B cell (primary cell): ENCODE measurements at regions not wholly inside any gene's neighbourhood (a gene's known extent, or its start where the extent isn't known, plus 50 kb on each side); places are given as distances from the start of the nearest gene placed in this dataset.

Experiments used
- CTCF ChIP-seq: fragments of 200-600 bp; IDR thresholded peaks from one replicate; pipeline ENCODE4 v1.8.0; 2022; ENCODE audit warnings: antibody characterized with exemption, mild to moderate bottlenecking
- EZH2 ChIP-seq: IDR thresholded peaks from 2 replicates; pipeline ENCODE4 v1.6.1; 2012; ENCODE audit warnings: borderline replicate concordance, low read depth, mild to moderate bottlenecking, moderate library complexity, low read length; ENCODE audit not compliant: insufficient read depth, poor library complexity, severe bottlenecking

GRCh38 chr4:43282534-43282933, 390.0 kb downstream of the GRXCR1 start:
- TF ChIP-seq CTCF (no peak), EZH2 (no peak)
